GM21526 (cell line): ENCODE measurements at regions not wholly inside any gene's neighbourhood (a gene's known extent, or its start where the extent isn't known, plus 50 kb on each side); places are given as distances from the start of the nearest gene placed in this dataset.

Experiments used
- ATAC-seq: cut with Tn5 transposase; IDR thresholded peaks from one replicate; pipeline ENCODE4 v1.9.1; 2021; ENCODE audit warnings: moderate library complexity; ENCODE audit not compliant: unreplicated experiment, low FRiP score

GRCh38 chr14:50036637-50037036 is 79.7 kb downstream of the VCPKMT start:
- ATAC-seq = no peak

- no peak for ATAC-seq
Measured at GRCh38 chr14:50037240-50037639, 79.1 kb downstream of the VCPKMT start.

GRCh38 chr14:50037852-50038251 is 78.5 kb downstream of the VCPKMT start:
- no peak for ATAC-seq

- ATAC-seq = peak; percentile 78
Measured at GRCh38 chr14:50038398-50039119, 77.8 kb downstream of the VCPKMT start.

GRCh38 chr14:50039120-50039517 is 77.3 kb downstream of the VCPKMT start:
- no peak for ATAC-seq

- ATAC-seq = no peak
Measured at GRCh38 chr14:50039734-50040400, 76.5 kb downstream of the VCPKMT start.

GRCh38 chr14:50040401-50040775 is 76.0 kb downstream of the VCPKMT start:
- ATAC-seq = no peak

- no peak for ATAC-seq
Measured at GRCh38 chr14:50040895-50041465, 75.4 kb downstream of the VCPKMT start.

- no peak for ATAC-seq
Measured at GRCh38 chr14:50041980-50042379, 74.4 kb downstream of the VCPKMT start.

- ATAC-seq = no peak
Measured at GRCh38 chr14:50044042-50044651, 72.2 kb downstream of the VCPKMT start.

GRCh38 chr14:50045039-50045711 is 71.2 kb downstream of the VCPKMT start:
- ATAC-seq = peak; percentile 66

GRCh38 chr14:50045837-50046236 is 70.5 kb downstream of the VCPKMT start:
- ATAC-seq = no peak

- ATAC-seq = peak; percentile 52
Measured at GRCh38 chr14:50047274-50047676, 69.1 kb downstream of the VCPKMT start.

- ATAC-seq = no peak
Measured at GRCh38 chr14:50049093-50049492, 67.3 kb downstream of the VCPKMT start.

- ATAC-seq = no peak
Measured at GRCh38 chr14:50049703-50050570, 66.4 kb downstream of the VCPKMT start.

- no peak for ATAC-seq
Measured at GRCh38 chr14:50051106-50051505, 65.3 kb downstream of the VCPKMT start.

- no peak for ATAC-seq
Measured at GRCh38 chr14:50051706-50052105, 64.7 kb downstream of the VCPKMT start.

GRCh38 chr14:50052517-50052916 is 63.9 kb downstream of the VCPKMT start:
- ATAC-seq = no peak

GRCh38 chr14:50053935-50054334 is 62.4 kb downstream of the VCPKMT start:
- no peak for ATAC-seq
